ENCODE measurements at regions not wholly inside any gene's neighbourhood (a gene's known extent, or its start where the extent isn't known, plus 50 kb on each side); places are given as distances from the start of the nearest gene placed in this dataset.
"Not testable (repeated sequence)": the region's sequence is repeated elsewhere in the genome, so short reads cannot be mapped to it uniquely, and the experiment has no call there.

GRCh38 chr5:51172903-51173626 lies 210.2 kb upstream of the ISL1 start:
- DNase-seq (ENCODE audit: low read depth), result no peak

- DNase-seq (ENCODE audit: low read depth), result no peak
Measured at GRCh38 chr5:51181208-51181894, 201.9 kb upstream of the ISL1 start.

- no peak for DNase-seq (ENCODE audit: low read depth)
Measured at GRCh38 chr5:51185850-51186329, 197.4 kb upstream of the ISL1 start.

GRCh38 chr5:51188001-51188591 lies 195.2 kb upstream of the ISL1 start:
- no peak for DNase-seq (ENCODE audit: low read depth)

- no peak for DNase-seq (ENCODE audit: low read depth)
Measured at GRCh38 chr5:51194671-51195070, 188.6 kb upstream of the ISL1 start.

- no peak for DNase-seq (ENCODE audit: low read depth)
Measured at GRCh38 chr5:51201024-51201423, 182.2 kb upstream of the ISL1 start.

- no peak for DNase-seq (ENCODE audit: low read depth)
Measured at GRCh38 chr5:51201708-51202107, 181.5 kb upstream of the ISL1 start.

GRCh38 chr5:51202161-51202560 lies 181.1 kb upstream of the ISL1 start:
- no peak for DNase-seq (ENCODE audit: low read depth)

- no peak for DNase-seq (ENCODE audit: low read depth)
Measured at GRCh38 chr5:51203598-51203997, 179.7 kb upstream of the ISL1 start.

GRCh38 chr5:51208296-51208695 lies 175.0 kb upstream of the ISL1 start:
- no peak for DNase-seq (ENCODE audit: low read depth)

- no peak for DNase-seq (ENCODE audit: low read depth)
Measured at GRCh38 chr5:51214746-51215145, 168.5 kb upstream of the ISL1 start.

- no peak for DNase-seq (ENCODE audit: low read depth)
Measured at GRCh38 chr5:51225789-51226742, 157.2 kb upstream of the ISL1 start.

- no peak for DNase-seq (ENCODE audit: low read depth)
Measured at GRCh38 chr5:51227963-51228470, 155.2 kb upstream of the ISL1 start.

- DNase-seq (ENCODE audit: low read depth), result no peak
Measured at GRCh38 chr5:51230336-51230735, 152.9 kb upstream of the ISL1 start.

- no peak for DNase-seq (ENCODE audit: low read depth)
Measured at GRCh38 chr5:51242456-51242855, 140.8 kb upstream of the ISL1 start.

- not testable (repeated sequence) for DNase-seq (ENCODE audit: low read depth)
Measured at GRCh38 chr5:51250957-51251356, 132.3 kb upstream of the ISL1 start.

GRCh38 chr5:51271261-51271660 lies 112.0 kb upstream of the ISL1 start:
- no peak for DNase-seq (ENCODE audit: low read depth)

- no peak for DNase-seq (ENCODE audit: low read depth)
Measured at GRCh38 chr5:51273021-51273420, 110.2 kb upstream of the ISL1 start.

- no peak for DNase-seq (ENCODE audit: low read depth)
Measured at GRCh38 chr5:51273871-51274270, 109.4 kb upstream of the ISL1 start.

- DNase-seq (ENCODE audit: low read depth), result no peak
Measured at GRCh38 chr5:51275428-51275827, 107.8 kb upstream of the ISL1 start.

- DNase-seq (ENCODE audit: low read depth), result no peak
Measured at GRCh38 chr5:51276250-51276649, 107.0 kb upstream of the ISL1 start.

GRCh38 chr5:51278539-51278938 lies 104.7 kb upstream of the ISL1 start:
- no peak for DNase-seq (ENCODE audit: low read depth)
